Kidney (tissue), 13 donors: ENCODE measurements at regions not wholly inside any gene's neighbourhood (a gene's known extent, or its start where the extent isn't known, plus 50 kb on each side); places are given as distances from the start of the nearest gene placed in this dataset.

ENCODE experiments used
- DNase-seq, 5 donors: peaks; one replicate each; pipeline ENCODE4 v3.0.0-alpha.2; 2013 to 2020
- FAIRE-seq: peaks from 2 replicates; lab custom pipeline; 2012; peaks lifted over from hg19 to GRCh38; lab: Jason Lieb, UNC
- H3K27ac ChIP-seq, 2 donors: one replicate each; pipeline ENCODE4 v1.7.0; 2013; ENCODE audit warnings: low read depth in 2 of 2, low read length in 2 of 2, inconsistent platforms in 1 of 2
- H3K27me3 ChIP-seq: one replicate; pipeline ENCODE4 v1.7.1; 2013; ENCODE audit warnings: low read length, inconsistent platforms; ENCODE audit not compliant: control insufficient read depth, insufficient read depth
- H3K36me3 ChIP-seq, 3 donors: one replicate each; pipeline versions ENCODE4 v1.7.0 to v1.7.1; 2013; ENCODE audit warnings: low read length in 3 of 3, control low read depth in 1 of 3, inconsistent platforms in 1 of 3; ENCODE audit not compliant: insufficient read depth in 3 of 3, control insufficient read depth in 2 of 3
- H3K4me1 ChIP-seq, 3 donors: one replicate each; pipeline versions ENCODE4 v1.7.0 to v1.7.1; 2013; ENCODE audit warnings: low read length in 3 of 3, inconsistent platforms in 1 of 3, low read depth in 1 of 3; ENCODE audit not compliant: control insufficient read depth in 2 of 3, insufficient read depth in 2 of 3
- H3K4me3 ChIP-seq, 3 donors: one replicate each; pipeline versions ENCODE4 v1.7.0 to v1.8.1; 2013; ENCODE audit warnings: low read length in 3 of 3, control low read depth in 1 of 3, inconsistent platforms in 1 of 3
- H3K9ac ChIP-seq, 3 donors: one replicate each; pipeline versions ENCODE4 v1.7.0 to v1.7.1; 2013; ENCODE audit warnings: low read length in 3 of 3, control low read depth in 1 of 3, inconsistent platforms in 1 of 3
- H3K9me3 ChIP-seq, 3 donors: one replicate each; pipeline versions ENCODE4 v1.7.0 to v1.7.1; 2013; ENCODE audit warnings: low read length in 3 of 3, control low read depth in 1 of 3, inconsistent platforms in 1 of 3; ENCODE audit not compliant: control insufficient read depth in 2 of 3, insufficient read depth in 1 of 3
- CTCF ChIP-seq: IDR thresholded peaks from 3 replicates; pipeline ENCODE4 v1.5.1; 2012; ENCODE audit warnings: mild to moderate bottlenecking, moderate library complexity, borderline replicate concordance; ENCODE audit not compliant: insufficient read depth; ENCODE audit errors: extremely low read depth
- intact Hi-C: fragments of 100-400 bp; cut with DNase I; formaldehyde crosslinking; loops from one replicate; pipeline ENCODE4 v1.11.1; 2022
- donor health status: control.
- donor health status: control.
- donor health status: control.
- donor health status: control.
- donor health status: control.
- donor health status: DM: yes; HTN: yes; CAD: no.
- donor health status: Normal renal cell carcinoma (clear cell type).

GRCh38 chr18:54734059-54734458 is 94.2 kb upstream of the RAB27B start:
- intact Hi-C loops = no loop called here
- H3K27me3 ChIP-seq = no peaks in the 10 kb centered on the region
- H3K36me3 ChIP-seq = no peaks in the 10 kb centered on the region
- H3K9ac ChIP-seq = no peak overlapping the region
- FAIRE-seq = no peak
- no peak for DNase-seq
- H3K27ac ChIP-seq = no peak overlapping the region
- no peaks in the 10 kb centered on the region for H3K9me3 ChIP-seq
- H3K4me3 ChIP-seq = no peak overlapping the region
- no peaks in the 10 kb centered on the region for H3K4me1 ChIP-seq
- TF ChIP-seq CTCF = no peak

DNA sequence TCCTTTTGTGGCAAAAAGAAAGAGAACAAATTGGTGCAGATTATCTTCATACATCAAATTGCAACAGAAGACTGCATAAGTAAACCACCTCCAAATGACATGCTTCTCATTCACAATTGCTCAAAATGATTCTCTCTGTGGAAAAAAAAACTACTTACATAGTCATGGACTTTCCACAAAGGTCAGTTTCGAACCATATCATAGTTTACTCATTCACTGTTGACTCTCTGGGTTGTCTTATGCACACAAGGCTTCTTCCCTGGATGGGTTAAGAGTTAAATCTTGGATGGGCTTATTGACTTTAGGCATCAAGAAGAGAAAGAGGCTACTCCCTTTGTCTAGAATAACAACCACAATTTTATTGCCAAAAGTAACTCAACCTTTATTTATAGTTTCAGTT is 91.3 kb upstream of the RAB27B start:
- Histone ChIP-seq H3K4me1 (no peaks in the 10 kb centered on the region), H3K4me3 (no peak overlapping the region), H3K9me3 (no peaks in the 10 kb centered on the region), H3K27me3 (no peaks in the 10 kb centered on the region), H3K9ac (no peak overlapping the region), H3K36me3 (no peaks in the 10 kb centered on the region), H3K27ac (no peak overlapping the region)
- intact Hi-C loops = no loop called here
- FAIRE-seq (no peak), DNase-seq (no peak)
- no peak for TF ChIP-seq CTCF

DNA sequence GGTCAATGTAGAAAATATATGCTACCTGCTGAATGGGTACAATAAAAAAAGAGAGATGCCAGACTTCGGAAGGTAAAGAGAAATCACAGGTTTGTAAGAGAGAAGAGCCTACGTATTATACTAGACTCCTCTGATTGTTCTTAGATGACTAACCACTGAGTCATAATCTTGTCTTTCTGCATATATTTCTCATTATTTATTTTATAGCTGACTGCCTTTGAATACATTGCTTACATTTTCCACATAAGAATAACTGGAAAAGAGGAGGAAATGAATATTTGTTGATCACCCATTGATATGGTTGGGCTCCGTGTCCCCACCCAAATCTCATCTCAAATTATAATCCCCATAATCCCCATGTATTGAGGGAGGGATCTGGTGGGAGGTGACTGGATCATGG is 90.3 kb upstream of the RAB27B start:
- no peaks in the 10 kb centered on the region for H3K9me3 ChIP-seq
- no peak overlapping the region for H3K4me3 ChIP-seq
- H3K36me3 ChIP-seq = no peaks in the 10 kb centered on the region
- no peak overlapping the region for H3K9ac ChIP-seq
- TF ChIP-seq CTCF = no peak
- no peak for FAIRE-seq
- no peaks in the 10 kb centered on the region for H3K4me1 ChIP-seq
- DNase-seq = no peak
- intact Hi-C loops = no loop called here
- no peaks in the 10 kb centered on the region for H3K27me3 ChIP-seq
- no peak overlapping the region for H3K27ac ChIP-seq

- TF ChIP-seq CTCF = no peak
- Histone ChIP-seq H3K4me1 (no peaks in the 10 kb centered on the region), H3K4me3 (no peak overlapping the region), H3K9me3 (no peaks in the 10 kb centered on the region), H3K36me3 (no peaks in the 10 kb centered on the region), H3K27me3 (no peaks in the 10 kb centered on the region), H3K27ac (no peak overlapping the region), H3K9ac (no peak overlapping the region)
- intact Hi-C loops = no loop called here
- DNase-seq (no peak), FAIRE-seq (no peak)
Measured at GRCh38 chr18:54739476-54739875, 88.8 kb upstream of the RAB27B start.
